WTC11 (cell line): ENCODE measurements at regions not wholly inside any gene's neighbourhood (a gene's known extent, or its start where the extent isn't known, plus 50 kb on each side); places are given as distances from the start of the nearest gene placed in this dataset.

Source experiments
- ATAC-seq: fragments of 200-7000 bp; cut with Tn5 transposase; 2 replicates; pipeline ENCODE4 v1.10.0; 2021; ENCODE audit warnings: mild to moderate bottlenecking, moderate library complexity
- CTCF ChIA-PET: fragments of 300-600 bp; sonication (Branson Sonifier 250); formaldehyde crosslinking; loops from one replicate; lab custom pipeline; 2021; ENCODE audit warnings: antibody characterized with exemption; lab: Charles Lee
- POLR2A ChIA-PET: fragments of 350-600 bp; sonication (Branson Sonifier 250); formaldehyde crosslinking; loops from one replicate; lab custom pipeline; 2021; ENCODE audit warnings: antibody characterized with exemption; lab: Charles Lee
- DNase-seq: peaks from one replicate; pipeline ENCODE4 v3.0.0; 2021; ENCODE audit warnings: low spot score
- H3K27ac Mint-ChIP-seq: 2 replicates; pipeline ENCODE4 v1.8.0; 2021; ENCODE audit warnings: mixed read lengths
- H3K27me3 Mint-ChIP-seq: 2 replicates; pipeline ENCODE4 v1.8.0; 2021; ENCODE audit warnings: low read depth, mild to moderate bottlenecking, moderate library complexity, mixed read lengths
- H3K36me3 Mint-ChIP-seq: 2 replicates; pipeline ENCODE4 v1.8.0; 2021; ENCODE audit warnings: mixed read lengths
- H3K4me1 Mint-ChIP-seq: 2 replicates; pipeline ENCODE4 v1.8.0; 2022; ENCODE audit warnings: mixed read lengths
- H3K4me3 Mint-ChIP-seq: 2 replicates; pipeline ENCODE4 v1.8.0; 2021; ENCODE audit warnings: mild to moderate bottlenecking, moderate library complexity, mixed read lengths
- H3K9me3 Mint-ChIP-seq: 2 replicates; pipeline ENCODE4 v1.8.0; 2021; ENCODE audit warnings: mixed read lengths
- CBFB ChIP-seq: sonication (generic); formaldehyde crosslinking; IDR thresholded peaks from 2 replicates; pipeline ENCODE4 v1.8.1; 2022; ENCODE audit warnings: mild to moderate bottlenecking, low read depth, missing genetic modification reagents
- ELF4 ChIP-seq: sonication (generic); formaldehyde crosslinking; IDR thresholded peaks from 2 replicates; pipeline ENCODE4 v1.8.1; 2022; ENCODE audit warnings: low read depth, mild to moderate bottlenecking, moderate library complexity, missing genetic modification reagents
- ESRRA ChIP-seq: sonication (generic); formaldehyde crosslinking; IDR thresholded peaks from 2 replicates; pipeline ENCODE4 v1.8.1; 2022; ENCODE audit warnings: mild to moderate bottlenecking, missing genetic modification reagents, borderline replicate concordance
- FOXK1 ChIP-seq: sonication (generic); formaldehyde crosslinking; IDR thresholded peaks from 2 replicates; pipeline ENCODE4 v1.8.0; 2022; ENCODE audit warnings: mild to moderate bottlenecking, moderate library complexity, missing genetic modification reagents
- HMGXB4 ChIP-seq: sonication (generic); formaldehyde crosslinking; IDR thresholded peaks from 2 replicates; pipeline ENCODE4 v1.8.1; 2023; ENCODE audit warnings: mild to moderate bottlenecking, moderate library complexity, missing genetic modification reagents
- PRDM15 ChIP-seq: sonication (generic); formaldehyde crosslinking; IDR thresholded peaks from 2 replicates; pipeline ENCODE4 v1.8.0; 2022; ENCODE audit warnings: missing genetic modification reagents
- USF2 ChIP-seq: sonication (generic); formaldehyde crosslinking; IDR thresholded peaks from 2 replicates; pipeline ENCODE4 v1.8.1; 2023; ENCODE audit warnings: mild to moderate bottlenecking, missing genetic modification reagents, moderate library complexity
- ZBTB43 ChIP-seq: sonication (generic); formaldehyde crosslinking; IDR thresholded peaks from 2 replicates; pipeline ENCODE4 v1.8.1; 2023; ENCODE audit warnings: mild to moderate bottlenecking, missing genetic modification reagents
- ZNF121 ChIP-seq: sonication (generic); formaldehyde crosslinking; IDR thresholded peaks from 2 replicates; pipeline ENCODE4 v1.8.0; 2023; ENCODE audit warnings: missing genetic modification reagents
- ZNF416 ChIP-seq: fragments of 250-450 bp; sonication (Bioruptor Pico); IDR thresholded peaks from 2 replicates; pipeline ENCODE4 v1.9.0; 2021; ENCODE audit warnings: mild to moderate bottlenecking, inconsistent platforms
- ZNF423 ChIP-seq: fragments of 250-450 bp; sonication (Bioruptor Pico); IDR thresholded peaks from 2 replicates; pipeline ENCODE4 v2.1.2; 2022; ENCODE audit warnings: mild to moderate bottlenecking, moderate library complexity
- TF ChIP-seq, protein P1 (sequence below): fragments of 250-450 bp; sonication (Bioruptor Pico); IDR thresholded peaks from 2 replicates; pipeline ENCODE4 v1.9.0; 2021; ENCODE audit warnings: mild to moderate bottlenecking
- TF ChIP-seq, protein P2 (sequence below): sonication (generic); formaldehyde crosslinking; IDR thresholded peaks from 2 replicates; pipeline ENCODE4 v1.8.1; 2023; ENCODE audit warnings: mild to moderate bottlenecking, missing genetic modification reagents, borderline replicate concordance
- TF ChIP-seq, protein P3 (sequence below): sonication (generic); formaldehyde crosslinking; IDR thresholded peaks from 2 replicates; pipeline ENCODE4 v1.8.1; 2022; ENCODE audit warnings: mild to moderate bottlenecking, moderate library complexity, missing genetic modification reagents

- H3K36me3 Mint-ChIP-seq: no peaks in the 10 kb centered on the region
- no peak overlapping the region for H3K4me3 Mint-ChIP-seq
- H3K27me3 Mint-ChIP-seq: no peaks in the 10 kb centered on the region
- ATAC-seq: no peak
- DNase-seq: no peak
- CTCF ChIA-PET: interaction anchor here (0.6 to 1.1 kb wide), 2 partner anchors 24 to 387 kb away, joined by 3 to 4 read pairs; no protein-coding TSS in a partner anchor
- H3K4me1 Mint-ChIP-seq: no peaks in the 10 kb centered on the region
- POLR2A ChIA-PET: no interaction called here
- H3K9me3 Mint-ChIP-seq: no peaks in the 10 kb centered on the region
- H3K27ac Mint-ChIP-seq: no peak overlapping the region; the same call in 1 of the 2 replicates
- TF ChIP-seq, protein P1, sequence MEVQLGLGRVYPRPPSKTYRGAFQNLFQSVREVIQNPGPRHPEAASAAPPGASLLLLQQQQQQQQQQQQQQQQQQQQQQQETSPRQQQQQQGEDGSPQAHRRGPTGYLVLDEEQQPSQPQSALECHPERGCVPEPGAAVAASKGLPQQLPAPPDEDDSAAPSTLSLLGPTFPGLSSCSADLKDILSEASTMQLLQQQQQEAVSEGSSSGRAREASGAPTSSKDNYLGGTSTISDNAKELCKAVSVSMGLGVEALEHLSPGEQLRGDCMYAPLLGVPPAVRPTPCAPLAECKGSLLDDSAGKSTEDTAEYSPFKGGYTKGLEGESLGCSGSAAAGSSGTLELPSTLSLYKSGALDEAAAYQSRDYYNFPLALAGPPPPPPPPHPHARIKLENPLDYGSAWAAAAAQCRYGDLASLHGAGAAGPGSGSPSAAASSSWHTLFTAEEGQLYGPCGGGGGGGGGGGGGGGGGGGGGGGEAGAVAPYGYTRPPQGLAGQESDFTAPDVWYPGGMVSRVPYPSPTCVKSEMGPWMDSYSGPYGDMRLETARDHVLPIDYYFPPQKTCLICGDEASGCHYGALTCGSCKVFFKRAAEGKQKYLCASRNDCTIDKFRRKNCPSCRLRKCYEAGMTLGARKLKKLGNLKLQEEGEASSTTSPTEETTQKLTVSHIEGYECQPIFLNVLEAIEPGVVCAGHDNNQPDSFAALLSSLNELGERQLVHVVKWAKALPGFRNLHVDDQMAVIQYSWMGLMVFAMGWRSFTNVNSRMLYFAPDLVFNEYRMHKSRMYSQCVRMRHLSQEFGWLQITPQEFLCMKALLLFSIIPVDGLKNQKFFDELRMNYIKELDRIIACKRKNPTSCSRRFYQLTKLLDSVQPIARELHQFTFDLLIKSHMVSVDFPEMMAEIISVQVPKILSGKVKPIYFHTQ (CRISPR knock-in tag): no peak
- TF ChIP-seq, all 79 proteins: peak for 0
Measured at GRCh38 chr12:123067654-123068053, 83.2 kb downstream of the PITPNM2 start.

DNA sequence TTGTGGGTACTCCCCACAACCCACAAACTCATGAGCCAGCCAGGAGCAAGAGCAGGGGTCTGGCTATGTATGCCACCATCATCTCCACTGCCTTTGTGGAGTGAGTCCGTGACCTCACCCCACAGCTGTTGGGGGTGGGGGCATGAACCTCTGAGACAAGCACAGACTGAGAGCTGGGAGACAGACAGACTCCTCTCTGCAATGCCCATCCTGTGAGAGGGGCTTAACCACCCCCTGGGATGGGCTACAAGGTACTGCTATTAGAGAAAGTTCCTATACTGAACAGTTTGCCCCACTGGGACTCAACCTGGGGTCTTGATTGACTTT, 84.5 kb downstream of the PITPNM2 start:
- no peaks in the 10 kb centered on the region for H3K4me1 Mint-ChIP-seq
- TF ChIP-seq CBFB (CRISPR knock-in tag) (no peak), HMGXB4 (CRISPR knock-in tag) (no peak), ZBTB43 (CRISPR knock-in tag) (no peak), ZNF121 (no peak), FOXK1 (CRISPR knock-in tag) (no peak), PRDM15 (CRISPR knock-in tag) (no peak), ZNF423 (CRISPR knock-in tag) (no peak), ELF4 (CRISPR knock-in tag) (no peak), ZNF416 (CRISPR knock-in tag) (no peak), USF2 (CRISPR knock-in tag) (no peak), ESRRA (CRISPR knock-in tag) (no peak)
- TF ChIP-seq, protein P1 (CRISPR knock-in tag): no peak
- TF ChIP-seq, protein P2, sequence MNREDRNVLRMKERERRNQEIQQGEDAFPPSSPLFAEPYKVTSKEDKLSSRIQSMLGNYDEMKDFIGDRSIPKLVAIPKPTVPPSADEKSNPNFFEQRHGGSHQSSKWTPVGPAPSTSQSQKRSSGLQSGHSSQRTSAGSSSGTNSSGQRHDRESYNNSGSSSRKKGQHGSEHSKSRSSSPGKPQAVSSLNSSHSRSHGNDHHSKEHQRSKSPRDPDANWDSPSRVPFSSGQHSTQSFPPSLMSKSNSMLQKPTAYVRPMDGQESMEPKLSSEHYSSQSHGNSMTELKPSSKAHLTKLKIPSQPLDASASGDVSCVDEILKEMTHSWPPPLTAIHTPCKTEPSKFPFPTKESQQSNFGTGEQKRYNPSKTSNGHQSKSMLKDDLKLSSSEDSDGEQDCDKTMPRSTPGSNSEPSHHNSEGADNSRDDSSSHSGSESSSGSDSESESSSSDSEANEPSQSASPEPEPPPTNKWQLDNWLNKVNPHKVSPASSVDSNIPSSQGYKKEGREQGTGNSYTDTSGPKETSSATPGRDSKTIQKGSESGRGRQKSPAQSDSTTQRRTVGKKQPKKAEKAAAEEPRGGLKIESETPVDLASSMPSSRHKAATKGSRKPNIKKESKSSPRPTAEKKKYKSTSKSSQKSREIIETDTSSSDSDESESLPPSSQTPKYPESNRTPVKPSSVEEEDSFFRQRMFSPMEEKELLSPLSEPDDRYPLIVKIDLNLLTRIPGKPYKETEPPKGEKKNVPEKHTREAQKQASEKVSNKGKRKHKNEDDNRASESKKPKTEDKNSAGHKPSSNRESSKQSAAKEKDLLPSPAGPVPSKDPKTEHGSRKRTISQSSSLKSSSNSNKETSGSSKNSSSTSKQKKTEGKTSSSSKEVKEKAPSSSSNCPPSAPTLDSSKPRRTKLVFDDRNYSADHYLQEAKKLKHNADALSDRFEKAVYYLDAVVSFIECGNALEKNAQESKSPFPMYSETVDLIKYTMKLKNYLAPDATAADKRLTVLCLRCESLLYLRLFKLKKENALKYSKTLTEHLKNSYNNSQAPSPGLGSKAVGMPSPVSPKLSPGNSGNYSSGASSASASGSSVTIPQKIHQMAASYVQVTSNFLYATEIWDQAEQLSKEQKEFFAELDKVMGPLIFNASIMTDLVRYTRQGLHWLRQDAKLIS (CRISPR knock-in tag): no peak
- TF ChIP-seq, protein P3, sequence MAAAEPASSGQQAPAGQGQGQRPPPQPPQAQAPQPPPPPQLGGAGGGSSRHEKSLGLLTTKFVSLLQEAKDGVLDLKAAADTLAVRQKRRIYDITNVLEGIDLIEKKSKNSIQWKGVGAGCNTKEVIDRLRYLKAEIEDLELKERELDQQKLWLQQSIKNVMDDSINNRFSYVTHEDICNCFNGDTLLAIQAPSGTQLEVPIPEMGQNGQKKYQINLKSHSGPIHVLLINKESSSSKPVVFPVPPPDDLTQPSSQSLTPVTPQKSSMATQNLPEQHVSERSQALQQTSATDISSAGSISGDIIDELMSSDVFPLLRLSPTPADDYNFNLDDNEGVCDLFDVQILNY (CRISPR knock-in tag): no peak

More for the DNA sequence above, 84.5 kb downstream of the PITPNM2 start:
- Mint-ChIP-seq H3K27me3 (no peaks in the 10 kb centered on the region), H3K27ac (no peak overlapping the region), H3K9me3 (no peaks in the 10 kb centered on the region), H3K4me3 (no peak overlapping the region), H3K36me3 (no peaks in the 10 kb centered on the region)
- DNase-seq (no peak), ATAC-seq (no peak)
- POLR2A ChIA-PET: no interaction called here
- CTCF ChIA-PET: no interaction called here
